K562 (cell line): ENCODE measurements at regions not wholly inside any gene's neighbourhood (a gene's known extent, or its start where the extent isn't known, plus 50 kb on each side); places are given as distances from the start of the nearest gene placed in this dataset.

ENCODE experiments used
- CHD1 ChIP-seq: fragments of 200-600 bp; sonication (generic); IDR thresholded peaks from one replicate; pipeline ENCODE4 v1.6.1; 2012; ENCODE audit warnings: mild to moderate bottlenecking, moderate library complexity, low read length, inconsistent platforms
- ETV5 ChIP-seq: sonication (generic); formaldehyde crosslinking; IDR thresholded peaks from 2 replicates; pipeline ENCODE4 v1.4.0; 2020; ENCODE audit warnings: low read depth, mild to moderate bottlenecking, missing genetic modification reagents
- GATAD2A ChIP-seq: fragments of 450-650 bp; IDR thresholded peaks from 2 replicates; pipeline ENCODE4 v1.6.1; 2017
- HNRNPUL1 ChIP-seq: fragments of 200-400 bp; formaldehyde crosslinking; IDR thresholded peaks from 2 replicates; pipeline ENCODE4 v1.6.1; 2017; ENCODE audit warnings: low read length
- JUN ChIP-seq, 2 experiments: sonication (generic) in 1 of 2; formaldehyde crosslinking in 1 of 2; IDR thresholded peaks; 2 replicates each; pipeline versions ENCODE4 v1.6.1 to v1.8.0; 2012 to 2022; ENCODE audit warnings: borderline replicate concordance in 2 of 2, mild to moderate bottlenecking in 2 of 2, improper control_type of control experiment in 1 of 2, low read depth in 1 of 2, low read length in 1 of 2, missing genetic modification reagents in 1 of 2
- MCM3 ChIP-seq: fragments of 450-650 bp; IDR thresholded peaks from 2 replicates; pipeline ENCODE4 v1.6.1; 2016
- NFIX ChIP-seq: fragments of 250-450 bp; sonication (Bioruptor Pico); IDR thresholded peaks from 2 replicates; pipeline ENCODE4 v1.4.0; 2020; ENCODE audit warnings: low read depth, mild to moderate bottlenecking, moderate library complexity
- RUNX1 ChIP-seq: sonication (generic); IDR thresholded peaks from 2 replicates; pipeline ENCODE4 v1.6.1; 2016; ENCODE audit warnings: antibody characterized with exemption, low read depth
- TRIM28 ChIP-seq: fragments of 450-650 bp; IDR thresholded peaks from 2 replicates; pipeline ENCODE4 v1.6.1; 2017
- ZNF408 ChIP-seq: fragments of 250-450 bp; sonication (Bioruptor Pico); IDR thresholded peaks from 2 replicates; pipeline ENCODE4 v1.4.0; 2020; ENCODE audit warnings: low read depth, mild to moderate bottlenecking, moderate library complexity
- ZNF696 ChIP-seq: fragments of 250-450 bp; sonication (Bioruptor Pico); conservative IDR thresholded peaks from 2 replicates; pipeline ENCODE4 v1.4.0; 2020; ENCODE audit warnings: mild to moderate bottlenecking, moderate library complexity
- TF ChIP-seq, protein P1 (sequence below): fragments of 450-650 bp; IDR thresholded peaks from 2 replicates; pipeline ENCODE4 v1.6.1; 2016
- TF ChIP-seq, protein P2 (sequence below): sonication (generic); IDR thresholded peaks from 2 replicates; pipeline ENCODE4 v1.6.1; 2016

GRCh38 chr1:82042306-82043060, 241.7 kb downstream of the ADGRL2 start (continued):
- TF ChIP-seq, protein P1, sequence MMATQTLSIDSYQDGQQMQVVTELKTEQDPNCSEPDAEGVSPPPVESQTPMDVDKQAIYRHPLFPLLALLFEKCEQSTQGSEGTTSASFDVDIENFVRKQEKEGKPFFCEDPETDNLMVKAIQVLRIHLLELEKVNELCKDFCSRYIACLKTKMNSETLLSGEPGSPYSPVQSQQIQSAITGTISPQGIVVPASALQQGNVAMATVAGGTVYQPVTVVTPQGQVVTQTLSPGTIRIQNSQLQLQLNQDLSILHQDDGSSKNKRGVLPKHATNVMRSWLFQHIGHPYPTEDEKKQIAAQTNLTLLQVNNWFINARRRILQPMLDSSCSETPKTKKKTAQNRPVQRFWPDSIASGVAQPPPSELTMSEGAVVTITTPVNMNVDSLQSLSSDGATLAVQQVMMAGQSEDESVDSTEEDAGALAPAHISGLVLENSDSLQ: no peak
- TF ChIP-seq ETV5 (no peak), MCM3 (no peak), NFIX (CRISPR knock-in tag) (no peak), TRIM28 (no peak), ZNF408 (CRISPR knock-in tag) (no peak), JUN (IDR thresholded peaks at IDR 0.05; ENCODE audit: borderline replicate concordance, low read depth, low read length) (no peak), JUN (CRISPR knock-in tag; IDR thresholded peaks at IDR 0.05; ENCODE audit: borderline replicate concordance) (no peak), HNRNPUL1 (no peak), CHD1 (no peak), GATAD2A (no peak), ZNF696 (no peak), RUNX1 (no peak)
- TF ChIP-seq, protein P2, sequence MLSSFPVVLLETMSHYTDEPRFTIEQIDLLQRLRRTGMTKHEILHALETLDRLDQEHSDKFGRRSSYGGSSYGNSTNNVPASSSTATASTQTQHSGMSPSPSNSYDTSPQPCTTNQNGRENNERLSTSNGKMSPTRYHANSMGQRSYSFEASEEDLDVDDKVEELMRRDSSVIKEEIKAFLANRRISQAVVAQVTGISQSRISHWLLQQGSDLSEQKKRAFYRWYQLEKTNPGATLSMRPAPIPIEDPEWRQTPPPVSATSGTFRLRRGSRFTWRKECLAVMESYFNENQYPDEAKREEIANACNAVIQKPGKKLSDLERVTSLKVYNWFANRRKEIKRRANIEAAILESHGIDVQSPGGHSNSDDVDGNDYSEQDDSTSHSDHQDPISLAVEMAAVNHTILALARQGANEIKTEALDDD: no peak
